Prostate gland (tissue), 2 donors: ENCODE measurements at regions not wholly inside any gene's neighbourhood (a gene's known extent, or its start where the extent isn't known, plus 50 kb on each side); places are given as distances from the start of the nearest gene placed in this dataset.

Experiments used
- CTCF ChIP-seq, 4 experiments: fragments of 200-600 bp in 2 of 4; fragments of 450-650 bp in 2 of 4; sonication (generic) in 2 of 4; IDR thresholded peaks; 1 replicate in 3 of 4; 2 replicates in 1 of 4; pipeline ENCODE4 v1.5.1; 2016 to 2019; ENCODE audit warnings: antibody characterized with exemption in 4 of 4, mild to moderate bottlenecking in 2 of 4, moderate library complexity in 2 of 4
- POLR2A ChIP-seq: fragments of 450-650 bp; IDR thresholded peaks from one replicate; pipeline ENCODE4 v1.6.1; 2016; ENCODE audit warnings: antibody characterized with exemption, mild to moderate bottlenecking
- POLR2AphosphoS5 ChIP-seq: sonication (generic); formaldehyde crosslinking; IDR thresholded peaks from one replicate; pipeline ENCODE4 v1.6.1; 2017; ENCODE audit warnings: antibody characterized with exemption

- TF ChIP-seq CTCF (IDR thresholded peaks at IDR 0.05) = no peak
- TF ChIP-seq POLR2AphosphoS5 = no peak
- no peak for TF ChIP-seq POLR2A
Observed at GRCh38 chr12:30814295-30814655, 59.5 kb upstream of the CAPRIN2 start.
